ENCODE measurements at regions not wholly inside any gene's neighbourhood (a gene's known extent, or its start where the extent isn't known, plus 50 kb on each side); places are given as distances from the start of the nearest gene placed in this dataset.
"Not testable (repeated sequence)": the region's sequence is repeated elsewhere in the genome, so short reads cannot be mapped to it uniquely, and the experiment has no call there.

- DNase-seq: no peak
These were observed 71.6 kb upstream of the CTBP2 start for GRCh38 chr10:125231813-125232475.

- DNase-seq: no peak
These were observed 70.9 kb upstream of the CTBP2 start for GRCh38 chr10:125231116-125231812.

GRCh38 chr10:125230251-125230650, 69.9 kb upstream of the CTBP2 start:
- no peak for DNase-seq

- not testable (repeated sequence) for DNase-seq
These were observed 68.0 kb upstream of the CTBP2 start for GRCh38 chr10:125228245-125228940.

GRCh38 chr10:125227546-125227945, 67.2 kb upstream of the CTBP2 start:
- DNase-seq: no peak

- DNase-seq: no peak
These were observed 66.5 kb upstream of the CTBP2 start for GRCh38 chr10:125226823-125227222.

GRCh38 chr10:125226005-125226404, 65.6 kb upstream of the CTBP2 start:
- DNase-seq: no peak

- no peak for DNase-seq
These were observed 64.7 kb upstream of the CTBP2 start for GRCh38 chr10:125225051-125225450.

- DNase-seq: no peak
These were observed 62.3 kb upstream of the CTBP2 start for GRCh38 chr10:125222515-125223308.

GRCh38 chr10:125221716-125222115, 61.4 kb upstream of the CTBP2 start:
- no peak for DNase-seq

- no peak for DNase-seq
These were observed 59.4 kb upstream of the CTBP2 start for GRCh38 chr10:125219776-125220175.

- no peak for DNase-seq
These were observed 58.6 kb upstream of the CTBP2 start for GRCh38 chr10:125218967-125219366.

- no peak for DNase-seq
These were observed 57.8 kb upstream of the CTBP2 start for GRCh38 chr10:125217990-125218675.

GRCh38 chr10:125216861-125217260, 56.5 kb upstream of the CTBP2 start:
- DNase-seq: no peak

- DNase-seq: no peak
These were observed 55.9 kb upstream of the CTBP2 start for GRCh38 chr10:125216309-125216708.

GRCh38 chr10:125214283-125214570, 53.9 kb upstream of the CTBP2 start:
- DNase-seq: no peak

GRCh38 chr10:125213541-125214282, 53.3 kb upstream of the CTBP2 start:
- no peak for DNase-seq

- DNase-seq: no peak
These were observed 51.9 kb upstream of the CTBP2 start for GRCh38 chr10:125212150-125212809.

All from stimulated activated CD4-positive, alpha-beta T cell treated with anti-CD3 and anti-CD28 coated beads, Interleukin-2, amount 100 ng/mL, for 48 hours (primary cell).